C4-2B (cell line): ENCODE measurements at regions not wholly inside any gene's neighbourhood (a gene's known extent, or its start where the extent isn't known, plus 50 kb on each side); places are given as distances from the start of the nearest gene placed in this dataset.

Source experiments
- H3K27ac ChIP-seq: fragments of 450-650 bp; 2 replicates; pipeline ENCODE4 v1.5.1; 2017
- ZFX ChIP-seq: fragments of 450-650 bp; IDR thresholded peaks from 2 replicates; pipeline ENCODE4 v1.6.1; 2017
- TF ChIP-seq, protein P1 (sequence below): fragments of 450-650 bp; conservative IDR thresholded peaks from 2 replicates; pipeline ENCODE4 v1.5.1; 2017; ENCODE audit warnings: mild to moderate bottlenecking

DNA sequence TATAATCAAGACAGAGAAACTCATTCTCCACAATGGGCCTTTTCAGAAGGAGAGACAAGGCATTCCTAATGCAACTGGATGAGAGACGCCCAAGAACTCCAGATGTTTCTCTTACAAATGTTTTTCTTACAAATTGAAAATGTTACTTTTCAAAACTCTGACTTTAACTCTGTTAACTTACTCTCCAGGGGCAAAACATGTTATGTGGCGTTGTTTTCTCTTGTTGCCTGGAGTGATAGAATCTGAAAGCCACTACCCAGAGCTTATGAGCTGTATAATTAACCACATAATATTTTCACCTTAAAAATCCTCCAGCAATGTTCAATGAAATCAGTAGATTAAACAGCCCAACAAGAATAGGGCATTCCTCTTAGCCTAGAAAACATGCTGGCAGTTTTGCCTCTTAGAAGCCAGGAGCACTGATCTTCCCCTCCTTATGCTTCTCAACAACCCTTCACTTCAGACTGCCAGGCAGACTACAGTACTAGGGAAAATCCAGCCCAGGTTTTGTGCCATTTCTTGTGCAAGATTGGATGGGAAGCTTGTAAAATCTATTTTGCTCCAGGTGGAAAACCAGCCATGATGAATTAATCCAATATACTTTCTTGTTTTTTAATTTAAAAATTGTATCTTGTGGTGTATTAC is 186.7 kb upstream of the GADL1 start:
- H3K27ac ChIP-seq, result no peak overlapping the region
- no peak for TF ChIP-seq ZFX
- TF ChIP-seq, protein P1, sequence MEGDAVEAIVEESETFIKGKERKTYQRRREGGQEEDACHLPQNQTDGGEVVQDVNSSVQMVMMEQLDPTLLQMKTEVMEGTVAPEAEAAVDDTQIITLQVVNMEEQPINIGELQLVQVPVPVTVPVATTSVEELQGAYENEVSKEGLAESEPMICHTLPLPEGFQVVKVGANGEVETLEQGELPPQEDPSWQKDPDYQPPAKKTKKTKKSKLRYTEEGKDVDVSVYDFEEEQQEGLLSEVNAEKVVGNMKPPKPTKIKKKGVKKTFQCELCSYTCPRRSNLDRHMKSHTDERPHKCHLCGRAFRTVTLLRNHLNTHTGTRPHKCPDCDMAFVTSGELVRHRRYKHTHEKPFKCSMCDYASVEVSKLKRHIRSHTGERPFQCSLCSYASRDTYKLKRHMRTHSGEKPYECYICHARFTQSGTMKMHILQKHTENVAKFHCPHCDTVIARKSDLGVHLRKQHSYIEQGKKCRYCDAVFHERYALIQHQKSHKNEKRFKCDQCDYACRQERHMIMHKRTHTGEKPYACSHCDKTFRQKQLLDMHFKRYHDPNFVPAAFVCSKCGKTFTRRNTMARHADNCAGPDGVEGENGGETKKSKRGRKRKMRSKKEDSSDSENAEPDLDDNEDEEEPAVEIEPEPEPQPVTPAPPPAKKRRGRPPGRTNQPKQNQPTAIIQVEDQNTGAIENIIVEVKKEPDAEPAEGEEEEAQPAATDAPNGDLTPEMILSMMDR, result no peak

DNA sequence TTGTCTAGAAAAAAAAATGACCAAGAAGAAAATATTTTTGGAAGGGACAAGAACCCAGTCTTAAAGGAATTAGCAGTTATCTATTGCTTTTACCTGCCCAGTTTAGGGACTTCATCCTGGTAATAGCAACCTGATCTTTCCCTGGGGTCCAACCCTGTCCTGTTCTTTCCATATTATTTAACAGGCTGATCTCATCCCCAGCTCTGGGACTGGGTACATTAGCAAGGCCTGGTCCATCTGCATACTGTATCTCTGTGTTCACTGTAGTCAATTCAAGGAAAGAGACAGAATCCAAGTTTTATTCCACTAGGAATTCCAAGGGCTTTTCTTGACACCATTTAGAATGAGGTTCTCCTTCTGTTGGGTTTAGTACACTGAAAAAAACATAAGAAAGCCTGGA is 191.7 kb upstream of the GADL1 start:
- TF ChIP-seq, protein P1, result no peak
- no peak for TF ChIP-seq ZFX
- no peak overlapping the region for H3K27ac ChIP-seq

DNA sequence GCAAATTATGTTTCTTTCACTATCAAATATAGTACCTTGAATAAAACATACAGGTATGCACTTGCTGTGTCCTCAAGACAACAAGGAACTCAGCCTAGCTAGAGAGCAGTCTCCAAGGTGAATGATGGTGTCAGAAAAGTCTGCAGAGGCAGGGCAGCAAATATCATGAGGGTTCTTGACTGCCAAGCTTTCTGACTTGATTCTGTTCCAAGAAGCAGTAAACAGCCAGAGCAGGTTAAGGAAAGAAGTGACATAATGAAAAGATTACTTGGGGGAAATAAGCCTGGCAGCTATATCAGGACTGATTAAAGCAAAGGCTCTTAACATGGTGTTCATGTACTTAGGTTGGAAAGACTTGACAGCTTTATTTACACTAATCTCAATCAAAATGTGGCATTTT is 192.2 kb upstream of the GADL1 start:
- no peak overlapping the region for H3K27ac ChIP-seq
- TF ChIP-seq ZFX, result no peak
- TF ChIP-seq, protein P1, result no peak

DNA sequence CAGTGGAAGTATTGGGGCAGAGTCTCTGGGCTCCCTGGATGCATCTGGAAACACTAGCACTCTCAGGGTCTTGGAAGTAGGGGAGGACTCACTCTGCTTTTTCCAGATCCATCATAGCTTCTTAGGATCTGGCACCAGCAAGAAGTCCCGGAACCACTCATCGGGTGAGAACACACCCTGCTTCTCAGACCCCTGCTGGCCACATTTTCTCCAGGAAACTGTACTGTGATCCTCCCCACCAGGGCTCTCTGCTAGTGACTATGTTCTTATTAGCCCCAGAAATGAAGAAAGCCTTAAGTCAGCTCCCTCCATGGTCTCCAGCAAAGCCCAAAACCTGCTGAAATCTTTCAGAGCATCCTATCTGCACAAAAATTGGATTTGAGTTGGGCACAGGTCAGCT is 197.3 kb upstream of the GADL1 start:
- TF ChIP-seq ZFX, result no peak
- TF ChIP-seq, protein P1, result no peak
- no peak overlapping the region for H3K27ac ChIP-seq

DNA sequence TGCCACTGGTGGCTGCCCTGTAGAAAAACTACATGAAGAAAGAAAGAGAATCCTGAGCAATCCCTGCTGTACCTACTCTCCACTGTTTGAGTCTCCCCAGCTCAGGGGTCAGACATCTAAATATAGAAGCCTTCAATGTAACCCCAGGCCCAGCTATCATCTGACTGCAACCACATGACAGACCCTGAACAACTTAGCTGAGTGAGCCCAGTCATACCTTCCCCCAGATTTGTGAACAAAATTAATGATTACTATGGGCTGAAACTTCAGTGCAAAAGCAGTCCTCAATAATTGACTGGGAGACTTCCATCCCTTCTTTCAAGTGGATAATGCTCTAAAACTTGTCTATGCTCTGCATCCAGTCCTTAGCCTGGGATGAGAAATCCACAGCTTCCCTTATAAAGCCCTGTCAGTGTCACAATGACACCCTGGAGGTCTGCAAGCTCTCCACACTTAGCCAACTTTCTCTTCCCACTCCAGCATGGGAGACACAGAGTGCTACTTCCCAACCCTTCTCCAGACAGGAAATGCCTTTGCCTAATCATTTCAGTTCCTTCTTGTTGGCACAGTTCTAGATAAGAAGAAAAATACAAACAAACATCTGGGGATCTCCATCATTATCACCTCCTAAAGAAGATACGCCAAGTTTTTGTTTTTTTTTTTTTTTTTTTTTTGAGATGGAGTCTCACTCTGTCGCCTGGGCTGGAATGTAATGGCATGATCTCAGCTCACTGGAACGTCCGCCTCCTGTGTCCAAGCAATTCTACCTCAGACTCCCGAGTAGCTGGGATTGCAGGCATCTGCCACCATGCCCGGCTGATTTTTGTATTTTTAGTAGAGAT is 198.5 kb upstream of the GADL1 start:
- TF ChIP-seq, protein P1, result no peak
- TF ChIP-seq ZFX, result no peak
- H3K27ac ChIP-seq, result no peak overlapping the region

DNA sequence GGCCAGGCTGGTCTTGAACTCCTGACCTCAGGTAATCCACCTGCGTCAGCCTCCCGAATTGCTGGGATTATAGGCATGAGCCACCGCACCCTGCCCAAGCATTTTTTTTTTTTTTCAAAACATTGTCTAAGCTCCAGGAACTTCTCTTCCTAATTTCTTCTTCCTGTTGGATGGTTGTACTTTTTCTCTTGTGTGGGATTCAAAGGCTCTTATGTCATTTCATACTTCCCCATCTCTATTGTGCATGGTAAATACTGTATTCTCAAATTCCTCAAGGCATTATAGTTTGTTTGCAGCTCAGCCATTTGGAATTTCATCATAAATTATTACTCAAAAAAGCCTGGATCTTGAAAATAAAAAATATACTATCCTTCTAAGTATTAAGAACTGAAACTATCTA is 199.1 kb upstream of the GADL1 start:
- TF ChIP-seq ZFX, result no peak
- TF ChIP-seq, protein P1, result no peak
- H3K27ac ChIP-seq, result no peak overlapping the region

DNA sequence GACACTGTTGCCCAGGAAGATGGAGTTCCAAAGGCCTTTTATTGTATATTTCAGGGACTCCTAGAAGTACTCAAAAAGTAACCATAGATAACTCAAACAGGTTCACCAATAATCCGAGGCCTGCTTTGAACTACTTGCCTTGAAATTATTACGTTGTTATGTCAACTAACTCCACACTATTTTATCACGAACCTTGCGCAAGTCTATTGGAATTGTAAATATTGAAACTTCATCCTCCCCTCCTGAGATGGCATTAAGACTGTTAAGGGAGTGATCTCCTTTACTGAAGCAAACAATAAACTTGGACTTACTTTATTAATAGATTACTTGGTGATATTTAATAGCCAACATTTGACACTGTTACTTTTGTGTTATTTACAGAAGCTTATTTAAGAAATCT is 199.6 kb upstream of the GADL1 start:
- H3K27ac ChIP-seq, result no peak overlapping the region
- TF ChIP-seq ZFX, result no peak
- TF ChIP-seq, protein P1, result no peak
